ENCODE measurements at regions not wholly inside any gene's neighbourhood (a gene's known extent, or its start where the extent isn't known, plus 50 kb on each side); places are given as distances from the start of the nearest gene placed in this dataset.

DNA sequence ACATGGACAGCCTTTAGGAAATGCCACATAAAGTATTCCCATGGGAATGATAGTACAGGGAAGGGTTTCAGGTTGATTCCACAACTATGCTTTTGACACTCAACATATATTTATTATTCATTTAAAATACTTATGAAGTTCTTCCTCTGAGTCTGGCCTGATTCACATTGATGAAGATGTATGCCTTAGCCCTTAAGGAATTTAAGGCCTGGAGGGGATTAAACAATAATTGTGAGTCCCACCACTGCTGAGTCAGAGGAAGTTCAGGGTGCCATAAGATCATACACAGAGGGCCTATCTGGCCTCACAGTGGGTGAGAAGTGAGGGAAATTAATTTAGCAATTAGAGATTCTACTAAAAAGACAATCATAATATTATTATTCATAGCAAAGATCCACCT lies 161.1 kb upstream of the SNX19 start:
- TF ChIP-seq, protein P1, sequence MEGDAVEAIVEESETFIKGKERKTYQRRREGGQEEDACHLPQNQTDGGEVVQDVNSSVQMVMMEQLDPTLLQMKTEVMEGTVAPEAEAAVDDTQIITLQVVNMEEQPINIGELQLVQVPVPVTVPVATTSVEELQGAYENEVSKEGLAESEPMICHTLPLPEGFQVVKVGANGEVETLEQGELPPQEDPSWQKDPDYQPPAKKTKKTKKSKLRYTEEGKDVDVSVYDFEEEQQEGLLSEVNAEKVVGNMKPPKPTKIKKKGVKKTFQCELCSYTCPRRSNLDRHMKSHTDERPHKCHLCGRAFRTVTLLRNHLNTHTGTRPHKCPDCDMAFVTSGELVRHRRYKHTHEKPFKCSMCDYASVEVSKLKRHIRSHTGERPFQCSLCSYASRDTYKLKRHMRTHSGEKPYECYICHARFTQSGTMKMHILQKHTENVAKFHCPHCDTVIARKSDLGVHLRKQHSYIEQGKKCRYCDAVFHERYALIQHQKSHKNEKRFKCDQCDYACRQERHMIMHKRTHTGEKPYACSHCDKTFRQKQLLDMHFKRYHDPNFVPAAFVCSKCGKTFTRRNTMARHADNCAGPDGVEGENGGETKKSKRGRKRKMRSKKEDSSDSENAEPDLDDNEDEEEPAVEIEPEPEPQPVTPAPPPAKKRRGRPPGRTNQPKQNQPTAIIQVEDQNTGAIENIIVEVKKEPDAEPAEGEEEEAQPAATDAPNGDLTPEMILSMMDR (IDR thresholded peaks at IDR 0.05) = no peak
- TF ChIP-seq POLR2A (IDR thresholded peaks at IDR 0.05) = no peak
- H3K36me3 ChIP-seq = no peaks in the 10 kb centered on the region
- intact Hi-C loops (cut with DNase I) = no loop called here
- H3K4me3 ChIP-seq = no peak overlapping the region
- H3K9me3 ChIP-seq = no peaks in the 10 kb centered on the region
- H3K27ac ChIP-seq = no peak overlapping the region
- no peaks in the 10 kb centered on the region for H3K27me3 ChIP-seq
- DNase-seq (ENCODE audit: extremely low spot score in 2 of 2) = no peak
- H3K4me1 ChIP-seq = no peaks in the 10 kb centered on the region

DNA sequence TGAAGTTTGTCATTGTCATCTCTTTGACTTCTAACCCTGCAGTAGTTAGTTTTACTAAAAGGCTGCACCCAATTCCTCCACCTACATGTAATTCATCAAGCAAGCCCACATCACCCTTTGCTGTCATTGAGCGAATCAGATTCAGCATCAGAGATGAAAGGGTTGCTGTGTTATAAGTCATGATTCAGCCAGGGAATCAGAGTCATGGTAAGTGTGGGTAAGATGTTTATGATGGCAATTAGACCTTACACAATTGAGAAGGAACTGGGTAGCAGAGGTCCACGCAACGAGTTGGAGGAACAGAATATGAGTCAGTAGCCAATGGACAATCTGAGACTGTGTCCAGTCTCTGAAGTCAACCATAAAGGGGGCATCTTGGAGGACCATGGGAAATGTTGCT lies 162.8 kb upstream of the SNX19 start:
- TF ChIP-seq, protein P1 (IDR thresholded peaks at IDR 0.05) = no peak
- TF ChIP-seq POLR2A (IDR thresholded peaks at IDR 0.05) = no peak
- no peak for TF ChIP-seq POLR2AphosphoS5 (IDR thresholded peaks at IDR 0.05; ENCODE audit: insufficient read depth in 1 of 2, low read depth in 1 of 2)
- Histone ChIP-seq H3K4me3 (no peak overlapping the region), H3K36me3 (no peaks in the 10 kb centered on the region), H3K4me1 (no peaks in the 10 kb centered on the region), H3K9me3 (no peaks in the 10 kb centered on the region), H3K27me3 (no peaks in the 10 kb centered on the region), H3K27ac (no peak overlapping the region)
- DNase-seq (ENCODE audit: extremely low spot score in 2 of 2) = no peak
- intact Hi-C loops (cut with DNase I) = no loop called here

DNA sequence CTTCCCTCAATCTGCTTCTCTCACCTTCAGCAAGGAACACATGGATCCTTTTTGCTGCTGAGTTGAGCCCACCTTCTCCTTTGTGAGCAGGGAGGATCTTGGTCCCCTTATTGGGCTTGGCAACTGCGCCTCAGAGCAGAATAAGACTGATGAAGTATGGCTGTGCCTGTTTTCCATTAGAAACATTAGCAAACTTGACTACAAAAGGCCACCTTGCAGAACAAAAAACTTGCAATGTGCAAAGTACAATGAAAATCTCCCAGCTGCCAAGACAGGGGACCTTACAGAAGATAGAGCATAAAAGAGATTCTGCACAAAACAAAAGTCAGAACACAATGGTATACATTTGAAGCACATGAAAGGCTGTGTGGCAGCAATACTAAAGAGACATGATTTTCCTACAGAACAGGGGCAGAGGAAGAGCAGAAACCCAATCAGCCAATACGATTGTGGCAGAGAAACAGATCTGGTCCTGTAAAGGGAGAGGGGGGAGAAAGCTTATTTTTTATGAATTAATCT lies 173.5 kb upstream of the SNX19 start:
- H3K4me1 ChIP-seq = no peaks in the 10 kb centered on the region
- H3K9me3 ChIP-seq = no peaks in the 10 kb centered on the region
- no peaks in the 10 kb centered on the region for H3K36me3 ChIP-seq
- no peaks in the 10 kb centered on the region for H3K27me3 ChIP-seq
- no peak overlapping the region for H3K27ac ChIP-seq
- peak in 1 of 2 donors; percentile 11 for DNase-seq (ENCODE audit: extremely low spot score in 2 of 2)
- H3K4me3 ChIP-seq = no peak overlapping the region
- TF ChIP-seq, protein P1 (IDR thresholded peaks at IDR 0.05) = no peak
- TF ChIP-seq POLR2A (IDR thresholded peaks at IDR 0.05) (no peak), POLR2AphosphoS5 (IDR thresholded peaks at IDR 0.05; ENCODE audit: insufficient read depth in 1 of 2, low read depth in 1 of 2) (no peak)
- intact Hi-C loops (cut with DNase I) = no loop called here

DNA sequence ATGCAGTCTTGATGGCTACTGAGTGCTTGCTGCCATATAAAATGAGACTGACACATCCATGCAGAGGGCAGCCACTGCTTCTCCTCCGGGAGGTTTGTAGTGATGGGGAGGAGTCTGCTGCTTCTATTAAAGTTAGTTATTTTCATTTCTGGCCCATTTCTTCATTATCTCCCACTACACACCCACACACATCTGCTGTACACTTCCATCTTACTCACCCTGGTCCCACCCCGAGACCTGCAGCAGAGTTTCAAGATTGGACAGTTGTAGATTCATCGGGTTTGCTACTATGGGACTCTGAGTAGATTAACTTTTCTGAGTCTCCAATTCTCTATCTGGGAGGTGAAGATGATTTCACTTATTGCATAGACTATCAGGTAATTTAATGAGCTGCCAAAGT lies 176.2 kb upstream of the SNX19 start:
- Histone ChIP-seq H3K27me3 (no peaks in the 10 kb centered on the region), H3K27ac (no peak overlapping the region), H3K36me3 (no peaks in the 10 kb centered on the region), H3K9me3 (no peaks in the 10 kb centered on the region), H3K4me3 (no peak overlapping the region), H3K4me1 (no peaks in the 10 kb centered on the region)
- TF ChIP-seq POLR2AphosphoS5 (IDR thresholded peaks at IDR 0.05; ENCODE audit: insufficient read depth in 1 of 2, low read depth in 1 of 2) = no peak
- TF ChIP-seq POLR2A (IDR thresholded peaks at IDR 0.05) = no peak
- TF ChIP-seq, protein P1 (IDR thresholded peaks at IDR 0.05) = no peak
- peak in 1 of 2 donors; percentile 13 for DNase-seq (ENCODE audit: extremely low spot score in 2 of 2)
- intact Hi-C loops (cut with DNase I) = no loop called here

DNA sequence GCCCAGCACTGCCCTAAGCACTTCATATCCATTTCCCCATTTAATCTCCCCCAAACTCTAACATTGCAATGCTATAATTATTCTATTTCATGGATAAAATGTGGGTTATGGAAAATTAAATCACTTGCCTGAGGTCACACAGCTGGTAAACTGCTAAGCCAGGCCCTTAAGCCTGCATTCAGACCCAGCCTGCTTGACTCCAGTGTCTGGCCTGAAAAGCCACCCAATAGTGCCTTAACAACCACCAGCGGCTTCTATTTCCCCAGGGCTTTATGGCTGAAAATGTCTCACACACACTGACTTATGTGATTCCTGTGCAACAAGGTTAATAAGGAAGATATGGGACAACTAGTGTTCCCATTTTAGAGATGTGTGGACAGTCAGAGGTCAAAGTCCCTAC lies 178.5 kb upstream of the SNX19 start:
- no peak overlapping the region for H3K27ac ChIP-seq
- no peaks in the 10 kb centered on the region for H3K4me1 ChIP-seq
- no peaks in the 10 kb centered on the region for H3K36me3 ChIP-seq
- H3K9me3 ChIP-seq = no peaks in the 10 kb centered on the region
- TF ChIP-seq POLR2A (IDR thresholded peaks at IDR 0.05) = no peak
- TF ChIP-seq POLR2AphosphoS5 (IDR thresholded peaks at IDR 0.05; ENCODE audit: insufficient read depth in 1 of 2, low read depth in 1 of 2) = no peak
- TF ChIP-seq, protein P1 (IDR thresholded peaks at IDR 0.05) = no peak
- no peak for DNase-seq (ENCODE audit: extremely low spot score in 2 of 2)
- H3K4me3 ChIP-seq = no peak overlapping the region
- no peaks in the 10 kb centered on the region for H3K27me3 ChIP-seq
- intact Hi-C loops (cut with DNase I) = no loop called here
